ENCODE measurements at regions not wholly inside any gene's neighbourhood (a gene's known extent, or its start where the extent isn't known, plus 50 kb on each side); places are given as distances from the start of the nearest gene placed in this dataset.

DNA sequence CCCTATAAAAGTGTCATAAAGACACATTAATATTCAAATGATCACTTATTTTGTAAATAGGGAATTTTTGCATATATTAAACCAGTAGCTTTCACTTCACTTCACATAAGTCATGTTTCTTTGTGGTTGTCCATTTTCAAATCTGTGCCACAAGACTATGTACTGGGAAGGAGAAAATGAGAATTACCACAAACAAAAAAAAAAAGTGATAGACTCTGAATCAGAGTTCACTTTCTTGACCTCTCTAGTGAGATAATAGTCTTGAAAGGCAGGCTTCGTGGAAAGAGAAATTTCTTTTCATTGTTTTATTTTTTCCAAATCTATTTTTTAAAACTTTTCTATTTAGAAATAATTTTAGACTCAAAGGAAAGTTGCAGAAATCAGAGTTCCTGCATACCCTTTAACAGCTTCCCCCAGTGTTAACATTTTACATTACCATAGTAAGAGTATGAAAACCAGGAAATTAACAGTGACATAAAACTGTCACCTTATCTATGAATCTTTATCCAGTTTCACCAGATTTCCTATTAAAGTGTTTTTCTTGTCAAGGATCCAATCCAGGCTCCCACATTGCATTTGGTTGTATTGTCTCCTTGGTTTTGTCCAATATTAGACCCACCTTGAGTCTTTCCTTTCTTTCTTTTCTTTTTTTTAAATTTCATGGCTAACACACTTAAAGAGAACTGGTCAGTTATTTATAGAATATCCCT, 215.4 kb upstream of the PGRMC2 start:
- DNase-seq (ENCODE audit: low read depth in 4 of 4, low spot score in 1 of 4) = no peak

DNA sequence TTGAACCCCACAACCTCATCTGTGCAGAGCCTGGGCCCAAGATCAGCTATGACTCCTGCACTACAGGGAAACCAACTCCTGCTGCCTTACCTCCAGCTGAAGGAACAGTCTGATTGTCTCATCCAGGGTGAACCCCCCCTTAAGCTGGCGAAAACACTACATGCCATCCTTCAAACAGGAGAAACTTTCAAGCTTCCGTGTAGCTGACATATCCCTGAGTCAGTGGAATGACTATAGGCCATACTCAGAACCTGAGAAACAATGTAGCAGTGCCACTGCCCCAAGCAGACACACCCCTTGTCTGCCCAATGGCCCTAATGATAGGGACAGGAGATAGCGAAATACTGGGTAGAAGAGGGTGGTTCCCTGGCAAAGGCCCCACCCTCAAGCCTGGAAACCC, 213.6 kb upstream of the PGRMC2 start:
- DNase-seq (ENCODE audit: low read depth in 4 of 4, low spot score in 1 of 4) = no peak

DNA sequence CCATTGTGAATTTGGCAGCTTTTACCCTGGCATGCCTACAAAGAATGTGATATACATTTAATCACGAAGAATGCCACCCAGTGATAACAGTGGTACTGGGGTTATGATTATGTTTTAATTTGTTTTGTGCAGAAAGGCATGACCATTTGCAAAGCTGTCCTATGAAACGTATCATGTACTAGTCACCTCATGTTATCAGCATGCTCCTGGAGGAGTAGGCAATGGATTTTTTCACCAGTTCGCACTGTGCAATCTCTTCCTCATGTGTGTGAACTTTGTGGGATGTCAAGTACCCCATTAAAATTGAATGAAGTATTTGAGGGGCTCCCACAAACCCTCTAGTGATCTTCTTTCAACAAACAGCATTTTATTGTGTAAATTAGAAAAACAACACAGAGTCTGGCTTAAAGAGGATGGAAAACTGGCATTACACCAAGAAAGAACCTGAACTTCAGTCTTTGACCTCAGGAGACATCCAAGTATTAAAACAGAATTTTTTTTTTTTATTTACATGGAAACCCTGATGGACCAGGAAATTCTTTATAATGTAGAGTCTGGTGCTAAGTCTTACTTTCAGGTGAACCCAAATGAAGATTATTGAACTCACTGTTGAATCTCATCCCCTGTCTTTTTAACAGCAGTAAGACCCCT, 200.6 kb upstream of the PGRMC2 start:
- no peak for DNase-seq (ENCODE audit: low read depth in 4 of 4, low spot score in 1 of 4)

DNA sequence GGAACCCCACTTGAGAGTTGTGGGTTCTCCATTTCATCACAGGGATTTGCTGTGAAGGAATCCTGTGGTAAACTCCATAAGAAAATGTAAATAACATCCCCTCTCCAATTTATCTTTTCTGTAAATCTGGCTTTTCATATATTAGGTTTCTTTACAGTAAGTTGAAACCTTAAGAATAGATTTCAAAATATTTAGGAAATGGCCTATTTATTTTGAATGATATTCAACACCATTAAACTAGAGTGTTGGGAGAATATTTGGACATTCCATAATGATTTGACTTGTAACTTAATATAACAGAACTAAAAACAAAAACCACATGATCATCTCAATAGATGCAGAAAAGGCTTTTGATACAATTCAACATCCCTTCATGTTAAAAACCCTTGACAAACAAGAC, 197.3 kb upstream of the PGRMC2 start:
- DNase-seq (ENCODE audit: low read depth in 4 of 4, low spot score in 1 of 4) = no peak

DNA sequence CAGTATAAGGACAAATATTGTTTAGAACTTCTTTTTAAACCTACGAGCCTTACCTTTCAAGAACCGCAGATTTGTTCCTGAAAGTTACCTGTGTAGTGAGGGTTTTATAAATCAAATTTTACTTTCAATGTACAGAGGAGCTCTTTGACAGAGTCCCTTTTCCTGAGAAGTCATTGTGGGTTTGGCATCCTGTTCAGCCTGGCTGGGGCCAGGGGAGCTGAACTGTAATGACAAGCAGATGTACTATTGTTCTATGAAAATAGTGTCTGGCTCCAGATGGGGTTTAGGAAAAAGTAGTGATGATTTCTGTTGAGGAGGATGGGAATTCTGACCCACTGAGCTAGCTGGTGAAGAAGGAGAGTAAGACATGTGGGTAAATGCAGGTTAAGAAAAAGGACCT, 196.2 kb upstream of the PGRMC2 start:
- no peak for DNase-seq (ENCODE audit: low read depth in 4 of 4, low spot score in 1 of 4)

DNA sequence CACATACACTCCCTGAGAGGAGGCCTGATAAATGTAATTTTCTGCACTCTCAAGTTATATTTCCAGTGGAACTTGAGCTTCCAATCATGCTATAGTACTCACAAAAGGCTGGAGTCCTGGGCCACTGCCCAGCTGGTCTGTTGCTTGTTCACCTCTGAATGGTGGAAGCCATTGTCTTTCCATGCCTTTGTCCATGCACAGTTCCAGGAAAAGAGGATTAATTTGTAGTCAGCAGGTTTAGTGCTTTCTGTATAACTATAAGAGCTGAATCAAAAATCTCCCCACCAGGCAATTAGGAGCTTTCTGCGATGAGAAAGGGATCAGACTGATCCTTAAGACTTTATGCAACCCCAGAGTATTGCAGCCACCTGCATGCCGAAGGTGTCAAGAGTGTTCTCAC, 195.4 kb upstream of the PGRMC2 start:
- no peak for DNase-seq (ENCODE audit: low read depth in 4 of 4, low spot score in 1 of 4)

DNA sequence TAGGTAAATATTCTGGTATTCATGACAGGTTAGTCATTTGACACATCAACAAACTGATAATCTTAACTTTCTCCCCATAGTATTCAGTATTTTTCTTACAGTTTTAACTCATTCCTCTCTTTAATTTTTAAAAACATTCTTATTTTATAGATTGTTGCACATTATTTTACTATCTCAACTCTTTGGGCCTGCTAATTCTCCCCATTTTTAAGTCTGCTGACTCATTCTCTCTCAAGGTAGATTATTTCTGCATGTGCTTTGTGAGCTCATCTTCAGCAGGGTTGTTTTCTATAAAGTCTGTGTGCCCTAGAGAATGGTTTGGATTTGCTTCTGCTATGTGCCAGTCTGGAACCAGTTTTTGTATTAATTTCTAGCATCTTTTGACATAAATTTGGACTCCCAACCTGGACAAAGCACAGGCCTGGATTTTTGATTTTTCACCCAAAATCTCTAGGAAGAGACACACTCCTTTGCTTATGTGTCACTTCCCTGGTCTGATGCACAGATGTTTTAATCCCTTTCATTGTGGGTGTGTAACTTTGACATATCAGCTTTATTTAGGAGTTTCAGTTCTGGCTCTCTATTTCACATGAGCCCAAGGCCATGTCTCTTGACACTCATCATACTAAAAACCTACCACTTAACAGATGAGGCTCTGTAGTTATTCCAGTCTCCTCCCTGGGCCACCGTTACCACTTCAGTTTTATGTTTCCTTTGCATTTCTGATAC, 194.3 kb upstream of the PGRMC2 start:
- DNase-seq (ENCODE audit: low read depth in 4 of 4, low spot score in 1 of 4) = no peak

DNA sequence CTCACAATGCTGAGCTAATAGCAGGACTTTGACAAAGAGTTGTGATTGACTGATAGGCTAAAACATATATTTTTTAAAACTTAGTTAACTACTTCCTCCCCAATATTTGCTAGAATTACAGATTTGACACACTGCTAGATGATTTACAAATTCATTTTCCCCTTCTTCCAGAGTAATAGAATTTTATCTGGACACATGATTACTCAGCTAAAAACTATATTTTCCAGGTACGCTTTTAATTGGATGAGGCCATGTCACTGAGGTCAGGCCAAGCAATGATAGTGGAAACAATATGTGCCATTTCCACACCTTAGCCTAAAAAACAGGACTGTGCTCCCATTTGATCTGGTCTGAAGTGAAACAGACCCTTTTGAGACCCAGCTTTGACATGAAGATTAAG, 193.3 kb upstream of the PGRMC2 start:
- DNase-seq (ENCODE audit: low read depth in 4 of 4, low spot score in 1 of 4) = no peak

DNA sequence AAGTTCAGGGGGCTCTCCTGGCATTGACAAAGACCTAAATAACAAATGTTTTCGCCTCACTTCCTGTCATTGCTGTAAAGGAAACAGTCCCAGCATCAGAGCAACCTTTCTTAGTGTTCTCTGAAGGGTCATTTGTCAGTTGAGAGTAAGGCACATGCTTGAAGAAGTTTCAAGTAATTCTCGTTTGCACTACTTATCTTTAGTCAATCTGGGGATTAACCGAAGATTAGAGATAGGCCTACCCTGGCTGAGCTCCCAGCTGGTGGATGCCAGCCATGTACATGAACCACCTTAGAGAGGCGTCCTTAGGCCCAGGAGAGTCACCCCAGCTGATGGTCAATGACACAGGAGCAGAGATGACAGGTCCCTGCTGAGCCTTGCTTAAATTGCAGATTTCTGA, 189.9 kb upstream of the PGRMC2 start:
- no peak for DNase-seq (ENCODE audit: low read depth in 4 of 4, low spot score in 1 of 4)

DNA sequence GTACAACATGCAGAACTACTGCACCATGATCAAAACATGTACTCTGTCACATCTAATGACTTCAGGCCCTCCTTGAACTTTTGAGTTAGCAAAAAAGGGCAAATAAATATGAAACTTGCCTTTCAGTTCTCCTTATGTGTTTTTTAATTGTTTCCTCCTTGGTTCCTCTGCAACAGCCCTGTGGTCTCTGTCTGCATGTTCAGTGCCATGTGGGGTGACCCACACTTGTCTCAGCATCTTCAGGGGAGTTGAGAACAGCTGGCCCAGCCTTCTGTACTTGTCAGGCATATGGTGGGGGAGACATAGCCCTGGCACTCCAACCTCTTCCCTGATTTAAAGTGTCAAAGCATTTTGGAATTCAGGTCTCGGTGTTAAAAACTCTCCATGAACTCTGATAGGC, 188.0 kb upstream of the PGRMC2 start:
- DNase-seq (ENCODE audit: low read depth in 4 of 4, low spot score in 1 of 4) = no peak

DNA sequence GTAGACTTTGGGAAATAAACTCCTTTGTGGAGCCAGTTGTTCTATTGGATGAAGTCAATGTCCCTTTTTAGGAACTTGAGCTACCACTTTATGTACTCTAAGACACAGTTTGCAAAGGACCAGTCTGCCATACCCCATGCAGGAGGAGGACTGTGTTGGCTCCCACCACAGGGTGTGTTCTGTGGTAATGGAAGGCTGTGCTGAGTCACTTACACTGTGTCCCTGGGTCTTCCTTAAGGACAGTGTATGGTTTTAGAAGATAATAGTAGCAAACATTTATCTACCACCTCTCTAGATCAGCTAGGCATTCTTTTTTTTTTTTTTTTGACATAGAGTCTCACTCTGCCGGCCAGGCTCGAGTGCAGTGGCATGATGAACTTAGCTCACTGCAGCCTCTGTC, 184.0 kb upstream of the PGRMC2 start:
- DNase-seq (ENCODE audit: low read depth in 4 of 4, low spot score in 1 of 4) = no peak

DNA sequence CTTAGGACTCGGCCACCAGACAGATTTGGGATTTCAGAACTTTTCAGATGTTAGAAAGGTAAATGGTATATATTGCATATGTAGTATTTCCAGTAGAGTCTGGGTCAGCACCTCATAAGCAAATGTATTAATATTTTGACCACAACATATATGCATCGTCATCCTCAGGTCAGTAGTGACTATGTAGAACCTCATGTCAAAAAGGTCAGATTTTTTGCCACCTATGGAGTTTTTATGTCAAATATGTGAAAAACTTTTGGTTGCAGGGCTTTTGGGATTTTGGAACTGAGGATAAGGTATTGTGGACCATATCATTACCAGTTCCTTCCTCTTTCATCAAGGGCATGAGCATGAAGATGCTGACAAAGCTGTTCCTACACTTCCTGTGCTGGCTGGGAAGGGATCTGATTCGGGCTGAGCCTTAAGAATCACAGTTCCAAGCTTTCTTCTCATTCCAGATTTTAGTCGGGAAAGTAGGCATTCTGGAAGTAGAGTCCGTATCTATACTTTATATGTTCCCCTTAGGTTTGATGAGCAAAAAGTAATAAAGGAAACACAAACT, 183.0 kb upstream of the PGRMC2 start:
- no peak for DNase-seq (ENCODE audit: low read depth in 4 of 4, low spot score in 1 of 4)

DNA sequence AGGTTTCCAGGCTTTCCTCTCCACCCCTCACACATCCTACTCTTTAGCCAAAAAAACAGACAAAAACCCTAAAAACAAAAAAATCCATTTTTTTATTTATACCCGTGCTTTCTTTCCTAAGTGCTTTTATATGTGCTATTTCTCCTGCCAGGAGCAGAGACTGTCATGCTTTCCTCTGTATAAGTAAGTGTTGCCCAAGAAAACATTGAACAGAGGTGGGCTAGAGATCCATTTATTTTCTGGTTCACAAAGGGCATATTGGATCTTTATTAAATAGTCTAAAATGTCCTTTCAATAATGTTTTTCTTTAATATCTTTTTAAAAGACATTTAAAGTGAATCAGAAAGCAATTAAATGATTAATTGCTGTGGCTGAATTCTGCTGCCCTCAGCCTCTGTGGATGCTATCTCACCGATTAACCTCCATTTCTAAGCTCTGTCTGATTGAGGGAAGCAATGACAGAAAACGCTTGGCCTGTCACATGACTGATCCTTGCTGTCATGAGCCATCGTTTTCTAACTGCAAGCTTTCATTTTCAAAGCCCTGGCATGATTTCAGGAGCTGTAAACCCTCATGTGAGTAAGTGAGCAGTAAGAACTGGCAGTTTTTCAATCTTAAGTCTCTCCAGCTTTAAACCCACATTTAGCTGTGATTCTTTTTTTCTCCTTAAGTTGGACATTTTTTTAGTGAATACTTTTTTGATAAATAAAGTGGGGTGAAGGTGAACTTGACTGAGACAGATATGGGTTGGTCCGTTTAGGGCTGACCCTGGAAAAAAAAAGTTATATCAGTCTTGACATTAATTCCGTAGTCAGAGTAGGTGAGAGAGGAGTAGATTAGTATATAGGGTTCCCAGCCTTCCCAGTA, 180.7 kb upstream of the PGRMC2 start:
- DNase-seq (ENCODE audit: low read depth in 4 of 4, low spot score in 1 of 4) = no peak

DNA sequence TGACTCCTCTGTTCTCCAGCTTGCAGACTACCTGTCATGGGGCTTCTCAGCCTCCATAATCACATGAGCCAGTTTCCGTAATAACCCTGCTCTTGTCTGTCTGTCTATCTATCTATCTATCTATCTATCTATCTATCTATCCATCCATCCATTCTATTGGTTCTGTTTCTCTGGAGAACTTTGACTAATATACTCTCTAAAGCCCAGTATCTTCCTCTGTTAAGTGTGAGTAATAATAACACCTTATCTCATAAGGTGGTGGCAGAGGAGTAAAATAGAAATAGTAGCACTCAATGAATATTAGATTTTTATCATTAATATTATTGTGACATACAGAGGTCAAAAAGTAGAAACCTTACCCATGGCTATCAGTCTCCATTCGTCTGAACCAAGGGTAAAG, 177.9 kb upstream of the PGRMC2 start:
- no peak for DNase-seq (ENCODE audit: low read depth in 4 of 4, low spot score in 1 of 4)

DNA sequence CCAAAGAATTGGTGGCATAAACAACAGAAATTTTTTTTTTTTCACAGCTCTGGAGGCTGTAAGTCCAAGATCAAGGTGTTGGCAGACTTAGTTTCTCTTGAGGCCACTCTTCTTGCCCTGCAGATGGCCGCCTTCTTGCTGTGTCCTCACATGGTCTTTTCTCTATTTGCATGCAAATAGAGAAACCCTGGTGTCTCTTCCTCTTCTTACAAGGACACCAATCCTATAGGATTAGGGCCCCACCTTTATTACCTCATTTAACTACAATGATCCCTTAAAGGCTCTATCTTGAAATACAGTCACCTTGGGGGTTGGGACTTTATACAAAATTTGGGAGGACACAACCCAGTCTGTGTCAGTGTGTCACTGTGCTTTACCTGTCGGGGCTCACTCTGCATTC, 175.4 kb upstream of the PGRMC2 start:
- DNase-seq (ENCODE audit: low read depth in 4 of 4, low spot score in 1 of 4) = no peak

DNA sequence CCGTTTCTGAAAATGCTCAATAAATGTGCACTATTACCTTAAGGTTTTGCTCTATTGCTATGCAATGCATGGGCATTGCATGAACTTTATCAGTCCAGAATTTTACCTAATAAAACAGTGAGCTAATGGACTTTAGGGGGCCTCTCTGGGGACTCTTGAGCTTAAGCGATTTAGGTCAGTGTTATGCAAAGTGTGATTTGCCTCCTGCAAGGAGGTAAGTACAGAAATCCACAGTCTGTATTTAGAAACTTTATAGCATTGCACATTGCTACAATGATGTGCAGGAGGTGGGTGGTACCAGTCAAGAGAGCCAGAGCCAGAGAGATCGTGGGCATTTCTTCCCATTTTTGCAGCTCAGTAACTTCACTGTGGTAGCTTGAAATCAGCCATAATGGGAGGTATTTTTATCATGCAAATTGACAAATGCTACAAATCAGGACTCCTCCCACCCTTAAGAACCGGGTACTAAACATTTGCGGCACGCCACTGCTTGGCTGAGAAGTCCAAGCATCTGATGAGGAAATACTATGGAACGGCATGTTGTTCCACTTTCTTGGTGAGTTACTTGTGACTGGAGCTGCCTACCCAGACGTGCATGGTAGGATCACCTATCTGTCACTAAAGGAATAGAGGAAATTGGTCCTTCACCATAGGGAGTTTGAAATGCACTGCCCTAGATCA, 174.6 kb upstream of the PGRMC2 start:
- no peak for DNase-seq (ENCODE audit: low read depth in 4 of 4, low spot score in 1 of 4)

DNA sequence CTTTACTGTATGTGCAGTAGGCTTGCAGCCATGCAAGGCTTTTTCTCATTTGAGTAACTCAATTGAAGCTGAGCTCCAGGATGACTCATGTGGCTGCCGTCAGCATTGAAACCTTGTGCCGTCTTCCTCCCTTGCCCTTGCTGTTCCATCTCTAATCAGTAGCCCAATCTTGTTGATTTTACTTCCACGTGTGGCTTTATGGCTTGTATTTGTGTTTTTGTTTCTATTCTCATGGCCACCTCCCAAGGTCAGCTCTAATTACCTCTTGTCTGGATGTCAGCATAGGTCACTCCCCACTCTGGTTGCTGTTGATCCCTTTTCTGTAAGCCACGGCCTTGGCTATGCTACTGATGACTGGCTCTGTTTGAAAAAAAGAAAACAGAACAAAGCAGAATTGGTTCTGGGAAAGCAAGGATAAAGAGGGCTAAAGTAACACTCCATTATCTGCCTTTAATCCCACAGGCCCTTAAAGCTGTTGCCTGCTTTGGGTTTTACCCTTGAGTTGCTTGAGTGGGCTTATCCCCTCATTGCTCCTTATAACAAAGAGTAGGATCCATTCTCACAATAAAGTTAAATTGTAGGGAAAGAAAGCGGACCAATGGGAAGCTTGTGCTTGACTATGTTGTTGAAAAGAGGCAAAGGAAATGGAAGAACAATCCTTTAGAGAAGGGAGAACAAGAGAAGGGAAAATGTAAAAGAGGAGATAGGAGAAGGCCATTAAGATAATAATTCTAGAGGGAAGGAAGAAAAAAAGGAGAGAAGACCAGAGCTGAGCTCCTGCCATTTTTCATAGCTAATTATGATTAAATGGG, 173.9 kb upstream of the PGRMC2 start:
- no peak for DNase-seq (ENCODE audit: low read depth in 4 of 4, low spot score in 1 of 4)

DNA sequence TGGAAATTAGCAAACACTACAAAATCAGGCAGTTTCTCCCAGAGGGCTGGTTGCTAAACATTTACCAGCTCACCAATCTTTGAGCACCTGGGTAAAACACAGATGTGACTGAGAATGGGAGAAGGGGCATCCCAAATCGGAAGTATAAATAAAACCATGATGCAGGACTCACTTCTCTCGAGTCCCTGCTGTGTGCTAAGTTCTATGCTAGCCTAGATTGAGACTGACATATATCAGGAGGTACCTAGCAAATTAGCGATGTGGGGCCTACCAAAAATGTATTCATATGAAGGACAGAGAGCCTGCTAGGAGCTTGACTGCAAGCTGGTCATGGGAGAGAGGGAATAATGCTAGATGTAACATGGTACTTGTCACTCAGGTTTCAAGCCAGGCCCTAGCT, 171.9 kb upstream of the PGRMC2 start:
- no peak for DNase-seq (ENCODE audit: low read depth in 4 of 4, low spot score in 1 of 4)

DNA sequence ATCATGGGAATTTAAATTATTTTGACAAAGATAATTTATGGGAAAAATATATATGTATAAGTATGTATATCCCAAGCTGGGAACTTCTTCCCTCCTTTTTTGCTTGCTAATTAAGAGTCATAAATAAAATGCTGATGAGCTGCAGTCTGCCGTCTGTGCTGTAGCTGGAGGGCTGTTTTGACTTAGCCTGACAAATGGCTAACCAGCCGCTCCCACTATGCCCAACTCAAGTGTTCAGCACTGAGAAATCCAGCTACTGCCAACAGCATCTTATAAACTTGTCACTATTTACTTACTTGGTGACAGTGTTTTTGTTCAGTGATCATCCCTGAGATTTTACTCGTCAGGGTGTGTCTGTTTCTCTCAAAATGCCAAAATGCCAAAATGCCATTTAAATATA, 171.2 kb upstream of the PGRMC2 start:
- no peak for DNase-seq (ENCODE audit: low read depth in 4 of 4, low spot score in 1 of 4)

DNA sequence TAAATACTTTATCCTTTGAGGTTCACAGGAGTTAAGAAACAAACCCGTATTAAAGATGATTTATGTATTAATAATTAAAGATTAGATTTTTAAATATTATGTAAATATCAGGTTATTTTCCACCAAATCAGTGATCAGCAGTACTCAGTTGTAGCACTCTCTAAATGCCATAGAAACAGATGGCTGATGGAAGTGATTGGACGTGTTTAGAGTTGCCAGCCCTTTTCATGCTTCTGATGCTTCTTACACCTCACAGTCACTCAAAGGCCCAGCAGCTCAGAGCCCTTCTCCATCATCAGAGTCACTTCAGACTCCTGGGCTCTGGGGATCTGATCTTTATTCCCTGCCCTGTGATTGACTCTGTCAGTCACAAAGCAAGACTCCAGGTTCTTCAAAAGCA, 170.1 kb upstream of the PGRMC2 start:
- no peak for DNase-seq (ENCODE audit: low read depth in 4 of 4, low spot score in 1 of 4)
